IMR-90 (cell line): ENCODE measurements at regions not wholly inside any gene's neighbourhood (a gene's known extent, or its start where the extent isn't known, plus 50 kb on each side); places are given as distances from the start of the nearest gene placed in this dataset.
A peak's percentile ranks its signal among the peaks of the same experiment; 100 is the strongest.

Experiments
- ATAC-seq: fragments of 200-7000 bp; cut with Tn5 transposase; 2 replicates; pipeline ENCODE4 v1.9.1; 2020; ENCODE audit warnings: low read depth, mild to moderate bottlenecking, moderate library complexity
- BruUV-seq: library from RNA; stranded (reverse); fragments of 400-500 nt; replicated peaks from 2 replicates; lab custom pipeline; 2021; lab: Mats Ljungman, UMichigan
- CTCF ChIA-PET: fragments of 300-600 bp; formaldehyde crosslinking; extraction: SDS; loops from one replicate; lab custom pipeline; 2021; ENCODE audit warnings: antibody characterized with exemption; lab: Yijun Ruan, JAX
- POLR2A ChIA-PET: fragments of 300-600 bp; sonication (Branson Sonifier 250); formaldehyde crosslinking; loops from one replicate; lab custom pipeline; 2022; ENCODE audit warnings: antibody characterized with exemption; ENCODE audit not compliant: unreplicated experiment; lab: Charles Lee
- DNase-seq: peaks from one replicate; pipeline ENCODE4 v3.0.0; 2013
- H2AFZ ChIP-seq: replicated peaks from 2 replicates; pipeline ENCODE3; 2013; ENCODE audit warnings: low read length, mild to moderate bottlenecking; ENCODE audit not compliant: poor library complexity
- H2AK5ac ChIP-seq: 2 replicates; pipeline ENCODE4 v1.6.1; 2013; ENCODE audit warnings: low read depth, low read length, inconsistent platforms
- H2AK9ac ChIP-seq: replicated peaks from 2 replicates; pipeline ENCODE3; 2013; ENCODE audit warnings: mild to moderate bottlenecking, low read depth, low read length, moderate library complexity; ENCODE audit not compliant: poor library complexity
- H2BK120ac ChIP-seq: 2 replicates; pipeline ENCODE4 v1.6.1; 2013; ENCODE audit warnings: low read depth, low read length, inconsistent platforms
- H2BK15ac ChIP-seq: 3 replicates; pipeline ENCODE4 v1.6.1; 2013; ENCODE audit warnings: low read depth, low read length, inconsistent platforms
- H2BK20ac ChIP-seq: 2 replicates; pipeline ENCODE4 v1.6.1; 2013; ENCODE audit warnings: low read depth, mild to moderate bottlenecking, inconsistent platforms, low read length, moderate library complexity
- H2BK5ac ChIP-seq: 2 replicates; pipeline ENCODE4 v1.6.1; 2013; ENCODE audit warnings: mild to moderate bottlenecking, low read depth, low read length, inconsistent platforms; ENCODE audit not compliant: poor library complexity, severe bottlenecking
- H3K14ac ChIP-seq: replicated peaks from 2 replicates; pipeline ENCODE4 v1.6.1; 2013; ENCODE audit warnings: low read depth, low read length, inconsistent platforms
- H3K18ac ChIP-seq: 2 replicates; pipeline ENCODE4 v1.6.1; 2013; ENCODE audit warnings: low read depth, low read length, control low read depth
- H3K23ac ChIP-seq: 2 replicates; pipeline ENCODE4 v1.6.1; 2013; ENCODE audit warnings: low read depth, low read length, inconsistent platforms
- H3K27ac ChIP-seq: 2 replicates; pipeline ENCODE4 v1.5.1; 2013; ENCODE audit warnings: mild to moderate bottlenecking, control low read depth, low read length; ENCODE audit not compliant: insufficient read depth
- H3K27me3 ChIP-seq: 2 replicates; pipeline ENCODE4 v1.6.1; 2013; ENCODE audit warnings: low read length; ENCODE audit not compliant: control insufficient read depth, insufficient read depth
- H3K36me3 ChIP-seq: 2 replicates; pipeline ENCODE4 v1.6.1; 2013; ENCODE audit warnings: low read length, mixed read lengths; ENCODE audit not compliant: control insufficient read depth, insufficient read depth
- H3K4ac ChIP-seq: 2 replicates; pipeline ENCODE4 v1.6.1; 2013; ENCODE audit warnings: low read depth, low read length, inconsistent platforms
- H3K4me1 ChIP-seq: 2 replicates; pipeline ENCODE4 v1.6.1; 2013; ENCODE audit warnings: low read length, mixed read lengths; ENCODE audit not compliant: control insufficient read depth, insufficient read depth
- H3K4me2 ChIP-seq: 2 replicates; pipeline ENCODE4 v1.6.1; 2013; ENCODE audit warnings: low read depth, mild to moderate bottlenecking, control low read depth, low read length, moderate library complexity
- H3K4me3 ChIP-seq: 2 replicates; pipeline ENCODE4 v1.5.1; 2013; ENCODE audit warnings: low read depth, mild to moderate bottlenecking, control low read depth, low read length, moderate library complexity; ENCODE audit not compliant: insufficient read depth
- H3K56ac ChIP-seq: 2 replicates; pipeline ENCODE4 v1.6.1; 2013; ENCODE audit warnings: low read length, inconsistent platforms; ENCODE audit not compliant: insufficient read depth; ENCODE audit errors: extremely low read depth
- H3K79me1 ChIP-seq, 2 experiments: 2 replicates each; pipeline ENCODE4 v1.6.1; 2013; ENCODE audit warnings: low read length in 2 of 2, inconsistent platforms in 1 of 2, low read depth in 1 of 2
- H3K9ac ChIP-seq: 2 replicates; pipeline ENCODE4 v1.6.1; 2013; ENCODE audit warnings: low read depth, low read length, control low read depth
- H3K9me1 ChIP-seq: 2 replicates; pipeline ENCODE4 v1.6.1; 2013; ENCODE audit warnings: low read length, inconsistent platforms; ENCODE audit not compliant: insufficient read depth
- H3K9me3 ChIP-seq: 2 replicates; pipeline ENCODE4 v1.6.1; 2013; ENCODE audit warnings: low read length; ENCODE audit not compliant: control insufficient read depth, insufficient read depth
- H4K20me1 ChIP-seq: 2 replicates; pipeline ENCODE4 v1.6.1; 2013; ENCODE audit warnings: low read length, inconsistent platforms; ENCODE audit not compliant: insufficient read depth
- H4K5ac ChIP-seq: 2 replicates; pipeline ENCODE4 v1.6.1; 2013; ENCODE audit warnings: mild to moderate bottlenecking, low read depth, low read length, control low read depth
- H4K8ac ChIP-seq, 2 experiments: 2 replicates each; pipeline ENCODE4 v1.6.1; 2013; ENCODE audit warnings: low read depth in 2 of 2, low read length in 2 of 2, control low read depth in 1 of 2, inconsistent platforms in 1 of 2
- H4K91ac ChIP-seq: 2 replicates; pipeline ENCODE4 v1.6.1; 2013; ENCODE audit warnings: low read depth, low read length, inconsistent platforms; ENCODE audit not compliant: insufficient read depth
- CHD1 ChIP-seq: IDR thresholded peaks from 2 replicates; pipeline ENCODE4 v1.6.1; 2012; ENCODE audit warnings: low read depth, low read length, improper control_type of control experiment
- ELK1 ChIP-seq: fragments of 150-350 bp; IDR thresholded peaks from 2 replicates; pipeline ENCODE4 v1.6.1; 2016; ENCODE audit warnings: low read depth, mild to moderate bottlenecking, low read length, moderate library complexity, borderline replicate concordance
- FOS ChIP-seq: fragments of 150-350 bp; IDR thresholded peaks from 2 replicates; pipeline ENCODE4 v1.6.1; 2016; ENCODE audit warnings: low read depth, low read length
- MAZ ChIP-seq: IDR thresholded peaks from 2 replicates; pipeline ENCODE4 v1.6.1; 2012; ENCODE audit warnings: low read depth, mild to moderate bottlenecking, low read length, improper control_type of control experiment, moderate library complexity, borderline replicate concordance
- MXI1 ChIP-seq: IDR thresholded peaks from 2 replicates; pipeline ENCODE4 v1.6.1; 2012; ENCODE audit warnings: low read depth, mild to moderate bottlenecking, low read length, moderate library complexity, borderline replicate concordance
- NFE2L2 ChIP-seq: fragments of 150-350 bp; IDR thresholded peaks from 2 replicates; pipeline ENCODE4 v1.6.1; 2016; ENCODE audit warnings: low read depth, mild to moderate bottlenecking, low read length
- POLR2A ChIP-seq: IDR thresholded peaks from 2 replicates; pipeline ENCODE4 v1.6.1; 2012; ENCODE audit warnings: mild to moderate bottlenecking, low read depth, low read length
- RAD21 ChIP-seq: IDR thresholded peaks from 2 replicates; pipeline ENCODE4 v1.6.1; 2012; ENCODE audit warnings: low read length, improper control_type of control experiment
- RCOR1 ChIP-seq: IDR thresholded peaks from 2 replicates; pipeline ENCODE4 v1.6.1; 2012; ENCODE audit warnings: mild to moderate bottlenecking, low read length, improper control_type of control experiment; ENCODE audit not compliant: insufficient replicate concordance
- WGBS, 2 experiments: methylation state at CpG; one replicate each; pipeline versions ENCODE4 v1.1.5 to v1.1.7; 2013; ENCODE audit warnings: missing lambda C conversion rate in 2 of 2; ENCODE audit not compliant: insufficient read length in 1 of 2; ENCODE audit errors: extremely low coverage in 2 of 2; 5-methylcytosine and 5-hydroxymethylcytosine counted together
- dilution Hi-C: fragments of 300-500 bp; cut with HindIII; formaldehyde crosslinking; loops from one replicate; pipeline ENCODE4 v1.14.3; 2018; ENCODE audit warnings: low sequenced_read_pairs; ENCODE audit not compliant: unreplicated experiment
- in situ Hi-C: fragments of 300-500 bp; cut with MboI; formaldehyde crosslinking; loops from 3 replicates; pipeline ENCODE4 v1.14.3; 2019; ENCODE audit warnings: low sequenced_read_pairs, inconsistent platforms, mixed read lengths
- intact Hi-C: fragments of 100-400 bp; cut with micrococcal nuclease; formaldehyde crosslinking; loops from 2 replicates; pipeline ENCODE4 v1.10.0; 2022

- Histone ChIP-seq H3K18ac (no peak overlapping the region), H4K20me1 (no peaks in the 10 kb centered on the region), H4K5ac (no peak overlapping the region), H3K36me3 (no peaks in the 10 kb centered on the region), H3K4me1 (no peaks in the 10 kb centered on the region), H3K27ac (no peak overlapping the region), H3K27me3 (no peaks in the 10 kb centered on the region), H3K79me1 (no peaks in the 10 kb centered on the region), H2AK9ac (no peak overlapping the region), H4K91ac (no peak overlapping the region), H3K4me3 (no peak overlapping the region), H3K9me3 (no peaks in the 10 kb centered on the region), H3K56ac (no peak overlapping the region), H2AK5ac (no peak overlapping the region), H2BK5ac (no peak overlapping the region), H3K9ac (no peak overlapping the region), H2BK20ac (no peak overlapping the region), H2BK15ac (no peak overlapping the region), H2BK120ac (no peak overlapping the region), H2AFZ (no peak overlapping the region), H3K4ac (no peak overlapping the region), H3K4me2 (no peak overlapping the region), H3K14ac (no peak overlapping the region), H4K8ac (no peak overlapping the region), H3K9me1 (no peaks in the 10 kb centered on the region), H3K23ac (no peak overlapping the region)
- DNase-seq (peak; percentile 5), ATAC-seq (no peak)
- WGBS, 2 experiments, result no CpG with 5 or more reads among the region's 6 CpGs
- BruUV-seq, result no TSS peak
- in situ Hi-C loops, result no loop called here
- ChIA-PET CTCF (no interaction called here), POLR2A (no interaction called here)
- dilution Hi-C loops, result no loop called here
- no peak for TF ChIP-seq FOS
- TF ChIP-seq MAZ, result no peak
- TF ChIP-seq ELK1, result no peak
- no peak for TF ChIP-seq CHD1
- TF ChIP-seq POLR2A, result no peak
- TF ChIP-seq RCOR1, result no peak
- no peak for TF ChIP-seq MXI1
- TF ChIP-seq RAD21, result no peak
- TF ChIP-seq NFE2L2, result no peak
- intact Hi-C loops, result no loop called here
These were observed 929.1 kb downstream of the STIM2 start for GRCh38 chr4:27789773-27790172.
